Retinal pigment epithelial cell (primary cell): ENCODE measurements at regions not wholly inside any gene's neighbourhood (a gene's known extent, or its start where the extent isn't known, plus 50 kb on each side); places are given as distances from the start of the nearest gene placed in this dataset.
A peak's percentile ranks its signal among the peaks of the same experiment; 100 is the strongest.

Experiments
- DNase-seq: peaks from one replicate; pipeline ENCODE4 v3.0.0-alpha.2; 2010; ENCODE audit warnings: low read depth
- H3K4me3 ChIP-seq: 2 replicates; pipeline ENCODE4 v1.5.1; 2011; ENCODE audit warnings: mild to moderate bottlenecking, low read length, control low read depth, moderate library complexity
- TF ChIP-seq, protein P1 (sequence below): conservative IDR thresholded peaks from 2 replicates; pipeline ENCODE4 v1.5.1; 2011; ENCODE audit warnings: low read depth, low read length, control low read depth, inconsistent platforms

DNA sequence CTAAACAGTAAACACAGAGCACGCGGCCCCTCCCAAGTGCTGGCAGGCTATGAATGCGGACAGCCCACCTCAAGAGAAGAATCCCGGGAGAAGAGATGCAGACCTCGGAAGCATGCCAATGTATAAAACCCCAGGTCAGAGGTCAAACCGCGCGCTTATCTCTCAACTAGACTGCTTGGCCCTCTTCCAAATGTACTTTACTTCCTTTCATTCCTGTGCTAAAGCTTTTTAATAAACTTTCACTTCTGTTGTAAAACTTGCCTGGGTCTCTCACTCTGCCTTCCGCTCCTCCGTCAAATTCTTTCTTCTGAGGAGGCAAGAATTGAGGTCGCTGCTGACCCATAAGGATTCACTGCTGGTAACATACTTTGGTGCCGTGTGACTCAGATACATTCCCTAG, 216.0 kb downstream of the S1PR1 start:
- TF ChIP-seq, protein P1, sequence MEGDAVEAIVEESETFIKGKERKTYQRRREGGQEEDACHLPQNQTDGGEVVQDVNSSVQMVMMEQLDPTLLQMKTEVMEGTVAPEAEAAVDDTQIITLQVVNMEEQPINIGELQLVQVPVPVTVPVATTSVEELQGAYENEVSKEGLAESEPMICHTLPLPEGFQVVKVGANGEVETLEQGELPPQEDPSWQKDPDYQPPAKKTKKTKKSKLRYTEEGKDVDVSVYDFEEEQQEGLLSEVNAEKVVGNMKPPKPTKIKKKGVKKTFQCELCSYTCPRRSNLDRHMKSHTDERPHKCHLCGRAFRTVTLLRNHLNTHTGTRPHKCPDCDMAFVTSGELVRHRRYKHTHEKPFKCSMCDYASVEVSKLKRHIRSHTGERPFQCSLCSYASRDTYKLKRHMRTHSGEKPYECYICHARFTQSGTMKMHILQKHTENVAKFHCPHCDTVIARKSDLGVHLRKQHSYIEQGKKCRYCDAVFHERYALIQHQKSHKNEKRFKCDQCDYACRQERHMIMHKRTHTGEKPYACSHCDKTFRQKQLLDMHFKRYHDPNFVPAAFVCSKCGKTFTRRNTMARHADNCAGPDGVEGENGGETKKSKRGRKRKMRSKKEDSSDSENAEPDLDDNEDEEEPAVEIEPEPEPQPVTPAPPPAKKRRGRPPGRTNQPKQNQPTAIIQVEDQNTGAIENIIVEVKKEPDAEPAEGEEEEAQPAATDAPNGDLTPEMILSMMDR, result no peak
- no peak overlapping the region for H3K4me3 ChIP-seq
- DNase-seq, result no peak

DNA sequence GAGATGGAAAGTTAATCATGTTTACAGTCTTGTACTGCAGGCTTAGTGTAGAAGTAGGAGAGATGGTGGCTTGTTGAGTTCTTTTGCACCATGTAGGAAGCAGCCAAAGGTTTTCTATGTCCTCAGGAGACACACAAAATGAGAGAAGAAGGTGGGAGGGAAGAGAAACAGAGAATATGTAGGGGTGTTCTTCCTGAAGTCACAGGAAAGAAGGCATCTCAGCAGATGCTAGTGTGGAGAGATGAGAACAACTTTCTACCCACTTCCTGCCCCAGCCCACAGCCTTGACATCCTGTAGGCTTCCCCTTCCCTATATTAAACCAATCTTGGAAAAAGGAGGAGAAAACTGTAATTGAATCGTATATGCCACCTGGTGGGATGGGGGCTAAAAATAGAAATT, 217.0 kb downstream of the S1PR1 start:
- no peak for DNase-seq
- TF ChIP-seq, protein P1, result no peak
- no peak overlapping the region for H3K4me3 ChIP-seq

DNA sequence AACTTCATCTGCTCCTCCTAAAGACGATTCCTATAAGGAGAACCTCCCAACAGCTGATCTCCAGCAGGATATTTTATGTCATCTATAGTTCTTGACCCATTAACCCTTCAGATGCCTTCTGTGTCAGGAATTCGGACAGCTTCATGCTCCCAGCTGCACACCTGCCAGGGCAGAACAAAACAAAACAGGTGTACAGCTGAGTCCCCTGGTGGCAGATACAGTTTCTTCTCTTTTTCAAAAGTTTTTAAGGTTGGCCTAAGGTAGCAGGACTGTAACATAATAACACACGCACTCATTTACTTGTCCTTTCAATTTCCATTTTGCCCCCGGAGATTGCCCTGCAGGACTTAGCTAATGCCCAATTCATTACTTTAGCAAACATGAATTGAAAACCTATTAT, 218.3 kb downstream of the S1PR1 start:
- H3K4me3 ChIP-seq, result no peak overlapping the region
- TF ChIP-seq, protein P1, result no peak

DNA sequence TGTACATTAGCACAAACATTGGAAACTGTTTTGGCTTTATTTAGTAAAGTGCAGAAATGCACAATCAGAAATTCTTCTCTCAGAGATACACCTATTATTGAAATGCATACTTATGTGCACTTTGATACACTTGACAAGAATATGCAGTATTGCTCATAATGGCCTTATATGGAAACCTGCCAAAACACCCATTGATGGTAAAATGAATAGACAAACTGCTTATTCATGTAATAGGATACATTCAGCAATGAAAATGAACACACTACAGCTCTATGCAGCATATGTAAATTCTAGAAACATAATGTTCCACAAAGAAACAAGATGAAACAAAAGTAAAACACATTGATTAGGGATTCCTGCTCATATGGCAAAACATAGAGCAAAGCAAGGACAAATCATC, 223.9 kb downstream of the S1PR1 start:
- TF ChIP-seq, protein P1, result no peak

More for the DNA sequence above, 218.3 kb downstream of the S1PR1 start:
- DNase-seq, result no peak

DNA sequence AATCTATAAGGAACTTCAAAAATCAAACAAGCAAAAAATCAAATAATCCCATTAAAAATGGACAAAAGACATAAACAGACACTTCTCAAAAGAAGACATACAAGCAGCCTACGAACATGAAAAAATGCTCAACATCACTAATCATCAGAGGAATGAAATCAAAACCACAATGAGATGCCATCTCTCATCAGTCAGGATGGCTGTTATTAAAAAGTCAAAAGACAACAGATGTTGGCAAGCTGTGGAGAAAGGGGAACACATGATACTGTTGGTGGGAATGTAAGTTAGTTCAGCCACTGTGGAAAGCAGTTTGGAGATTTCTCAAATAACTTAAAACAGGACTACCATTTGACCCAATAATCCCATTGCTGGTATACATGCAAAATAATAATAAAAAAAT, 226.4 kb downstream of the S1PR1 start:
- DNase-seq, result no peak
- TF ChIP-seq, protein P1, result no peak
- no peak overlapping the region for H3K4me3 ChIP-seq

More for the DNA sequence above, 223.9 kb downstream of the S1PR1 start:
- DNase-seq, result no peak
- no peak overlapping the region for H3K4me3 ChIP-seq

DNA sequence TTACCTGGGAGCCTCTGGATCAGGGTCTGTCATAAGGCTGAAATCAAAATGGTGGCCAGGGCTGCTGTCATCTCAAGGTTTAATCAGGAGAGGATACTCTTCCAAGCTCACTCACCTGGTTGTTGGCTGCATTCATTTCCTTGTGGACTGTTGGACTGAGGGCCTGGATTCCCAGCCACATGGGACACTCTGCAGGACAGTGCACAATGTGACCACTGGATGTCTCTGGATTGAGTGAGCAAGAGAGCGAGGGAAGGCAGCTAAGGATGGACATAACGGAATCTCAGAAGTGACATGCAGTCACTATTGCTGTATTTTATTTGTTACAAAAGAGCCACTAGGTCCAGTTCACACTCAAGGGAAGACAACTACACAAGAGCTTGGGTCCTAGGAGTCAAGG, 229.1 kb downstream of the S1PR1 start:
- no peak for DNase-seq
- TF ChIP-seq, protein P1, result no peak
- H3K4me3 ChIP-seq, result no peak overlapping the region

DNA sequence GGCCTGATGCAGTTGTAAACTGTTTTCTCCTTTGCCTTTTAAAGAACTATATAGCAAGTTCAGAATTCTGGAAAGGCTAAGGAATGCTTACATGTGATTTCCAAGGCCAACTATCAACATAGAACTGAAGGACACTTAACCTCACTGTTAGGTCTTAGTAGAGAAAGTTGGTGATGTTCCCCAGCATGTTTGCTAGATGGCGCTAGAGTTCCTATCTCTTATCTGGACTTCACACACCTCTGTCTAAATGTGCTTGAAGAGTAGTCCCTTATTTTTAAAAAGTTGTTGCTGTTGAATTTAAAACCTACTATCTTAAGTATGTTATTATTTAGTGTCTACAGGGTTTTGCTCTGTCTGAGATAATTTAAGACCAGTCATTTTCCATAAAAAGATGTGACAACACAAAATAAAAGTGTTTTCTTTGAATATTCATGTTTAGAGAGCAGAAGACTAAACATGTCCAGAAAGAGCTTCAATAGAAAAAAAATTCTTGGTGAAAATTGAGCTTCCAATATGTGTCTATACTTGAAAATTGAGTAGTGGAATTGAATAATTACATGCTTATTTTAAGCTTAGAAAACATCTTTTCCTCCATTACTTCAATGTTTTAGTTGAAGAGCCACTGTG, 237.3 kb downstream of the S1PR1 start:
- DNase-seq, result no peak

More for the DNA sequence above, 237.3 kb downstream of the S1PR1 start:
- TF ChIP-seq, protein P1, result peak; percentile 83
- no peak overlapping the region for H3K4me3 ChIP-seq
